B cell (primary cell): ENCODE measurements at regions not wholly inside any gene's neighbourhood (a gene's known extent, or its start where the extent isn't known, plus 50 kb on each side); places are given as distances from the start of the nearest gene placed in this dataset.

Experiments used
- ATAC-seq: fragments of 200-7000 bp; cut with Tn5 transposase; one replicate; pipeline ENCODE4 v1.10.0; 2021; ENCODE audit warnings: low read depth, mild to moderate bottlenecking, moderate number of reproducible peaks, moderate library complexity
- CTCF ChIA-PET: fragments of 350-600 bp; sonication (Branson Sonifier 250); formaldehyde crosslinking; loops from one replicate; lab custom pipeline; 2021; ENCODE audit warnings: antibody characterized with exemption, inconsistent platforms; lab: Charles Lee
- POLR2A ChIA-PET: fragments of 350-600 bp; sonication (Branson Sonifier 250); formaldehyde crosslinking; loops from one replicate; lab custom pipeline; 2021; ENCODE audit warnings: antibody characterized with exemption; lab: Charles Lee
- DNase-seq: peaks from one replicate; pipeline ENCODE4 v3.0.0; 2013
- H2AFZ ChIP-seq: 2 replicates; pipeline ENCODE4 v1.6.1; 2012; ENCODE audit warnings: mild to moderate bottlenecking, low read depth, low read length; ENCODE audit not compliant: insufficient read depth, poor library complexity, severe bottlenecking
- H3K27ac ChIP-seq, 2 donors: 1 replicate in 1 of 2; 2 replicates in 1 of 2; pipeline ENCODE4 v1.5.1; 2012 to 2013; ENCODE audit warnings: low read length in 2 of 2, mild to moderate bottlenecking in 2 of 2, moderate library complexity in 1 of 2
- H3K27me3 ChIP-seq, 4 experiments: fragments of 200-600 bp in 1 of 4; sonication (generic) in 1 of 4; replicated peaks in 1 of 4; 1 replicate in 2 of 4; 2 replicates in 2 of 4; pipeline versions ENCODE4 v1.6.1 to v1.7.0; 2013 to 2016; ENCODE audit warnings: low read length in 3 of 4, mild to moderate bottlenecking in 2 of 4, mixed read lengths in 1 of 4, moderate library complexity in 1 of 4; ENCODE audit not compliant: insufficient read depth in 4 of 4, control insufficient read depth in 3 of 4; ENCODE audit errors: control extremely low read depth in 1 of 4
- H3K36me3 ChIP-seq, 2 experiments: replicated peaks in 1 of 2; 1 replicate in 1 of 2; 2 replicates in 1 of 2; pipeline versions ENCODE4 v1.6.1 to v1.7.1; 2013; ENCODE audit warnings: low read length in 1 of 2; ENCODE audit not compliant: insufficient read depth in 2 of 2, control insufficient read depth in 1 of 2; ENCODE audit errors: control extremely low read depth in 1 of 2, extremely low read depth in 1 of 2
- H3K4me1 ChIP-seq, 2 donors: fragments of 200-600 bp in 1 of 2; sonication (generic) in 1 of 2; 1 replicate in 1 of 2; 2 replicates in 1 of 2; pipeline versions ENCODE4 v1.5.1 to v1.6.1; 2013 to 2017; ENCODE audit warnings: low read length in 2 of 2; ENCODE audit not compliant: control insufficient read depth in 2 of 2, insufficient read depth in 2 of 2
- H3K4me2 ChIP-seq: replicated peaks from 2 replicates; pipeline ENCODE3; 2012; ENCODE audit warnings: mild to moderate bottlenecking, low read depth, low read length; ENCODE audit not compliant: poor library complexity, severe bottlenecking
- H3K4me3 ChIP-seq, 5 experiments: fragments of 200-600 bp in 1 of 5; sonication (generic) in 1 of 5; 1 replicate in 3 of 5; 2 replicates in 2 of 5; pipeline versions ENCODE4 v1.5.1 to v1.7.0; 2011 to 2016; ENCODE audit warnings: low read length in 4 of 5, mild to moderate bottlenecking in 4 of 5, low read depth in 2 of 5, control low read depth in 1 of 5, moderate library complexity in 1 of 5; ENCODE audit not compliant: insufficient read depth in 1 of 5; ENCODE audit errors: control extremely low read depth in 1 of 5, extremely low read depth in 1 of 5
- H3K79me2 ChIP-seq: fragments of 200-600 bp; sonication (generic); one replicate; pipeline ENCODE4 v1.6.0; 2016; ENCODE audit warnings: low read length; ENCODE audit not compliant: control insufficient read depth, insufficient read depth
- H3K9ac ChIP-seq: fragments of 200-600 bp; sonication (generic); 2 replicates; pipeline ENCODE4 v1.6.1; 2017; ENCODE audit warnings: mild to moderate bottlenecking, low read length, moderate library complexity
- H3K9me3 ChIP-seq, 3 donors: one replicate each; pipeline versions ENCODE4 v1.6.1 to v1.7.1; 2013; ENCODE audit warnings: low read length in 2 of 3; ENCODE audit not compliant: control insufficient read depth in 2 of 3, insufficient read depth in 1 of 3; ENCODE audit errors: control extremely low read depth in 1 of 3
- H4K20me1 ChIP-seq: 2 replicates; pipeline ENCODE4 v1.6.0; 2012; ENCODE audit warnings: mild to moderate bottlenecking, low read length; ENCODE audit not compliant: insufficient read depth, control insufficient read depth, poor library complexity, severe bottlenecking
- H3K27ac Mint-ChIP-seq: one replicate; pipeline ENCODE4 v1.8.0; 2021; ENCODE audit warnings: mixed read lengths
- H3K27me3 Mint-ChIP-seq: one replicate; pipeline ENCODE4 v1.8.0; 2021; ENCODE audit warnings: mixed read lengths
- H3K4me1 Mint-ChIP-seq: one replicate; pipeline ENCODE4 v1.8.0; 2021; ENCODE audit warnings: mixed read lengths
- H3K4me3 Mint-ChIP-seq: one replicate; pipeline ENCODE4 v1.8.0; 2021; ENCODE audit warnings: mixed read lengths
- H3K9me3 Mint-ChIP-seq: one replicate; pipeline ENCODE4 v1.8.0; 2022; ENCODE audit warnings: mixed read lengths; ENCODE audit not compliant: insufficient read depth
- EZH2 ChIP-seq: IDR thresholded peaks from 2 replicates; pipeline ENCODE4 v1.6.1; 2012; ENCODE audit warnings: borderline replicate concordance, low read depth, mild to moderate bottlenecking, moderate library complexity, low read length; ENCODE audit not compliant: insufficient read depth, poor library complexity, severe bottlenecking
- WGBS: methylation state at CpG from one replicate; pipeline ENCODE4 v1.1.5; 2013; ENCODE audit warnings: missing lambda C conversion rate; ENCODE audit not compliant: insufficient coverage; 5-methylcytosine and 5-hydroxymethylcytosine counted together
- intact Hi-C: fragments of 100-400 bp; cut with micrococcal nuclease; formaldehyde crosslinking; loops from one replicate; pipeline ENCODE4 v1.10.0; 2022
- TF ChIP-seq, protein P1 (sequence below): fragments of 200-600 bp; IDR thresholded peaks from one replicate; pipeline ENCODE4 v1.8.0; 2022; ENCODE audit warnings: antibody characterized with exemption, mild to moderate bottlenecking

DNA sequence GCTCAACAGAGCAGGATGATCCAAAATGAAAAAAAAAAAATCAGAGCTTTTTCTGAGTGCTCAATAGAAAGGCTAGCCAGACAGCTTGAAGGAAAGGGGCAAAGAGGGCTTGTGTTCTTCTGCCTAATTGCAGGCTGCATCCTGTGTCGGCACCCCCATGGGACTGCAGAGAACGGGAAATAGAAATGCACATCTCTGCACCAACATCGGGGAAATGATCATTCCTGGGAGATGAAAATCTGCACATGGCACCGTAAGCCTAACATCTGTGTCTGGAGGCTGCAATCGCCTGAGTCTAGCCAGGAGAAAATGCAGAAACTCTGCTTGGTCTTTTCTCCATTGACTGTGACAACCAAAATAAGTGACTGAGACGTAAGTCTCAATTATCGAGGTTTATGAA, 243.9 kb downstream of the ICE1 start:
- Histone ChIP-seq H4K20me1 (no peaks in the 10 kb centered on the region), H3K27me3 (no peaks in the 10 kb centered on the region), H3K4me3 (no peak overlapping the region), H3K36me3 (no peaks in the 10 kb centered on the region), H3K27ac (no peak overlapping the region), H3K9me3 (peaks cover 0 to 4% (median 0%) of the 10 kb centered on the region in 3 donors), H3K4me1 (no peaks in the 10 kb centered on the region), H3K4me2 (no peak overlapping the region), H3K79me2 (no peaks in the 10 kb centered on the region), H3K9ac (no peak overlapping the region), H2AFZ (no peak overlapping the region)
- DNase-seq (no peak), ATAC-seq (no peak)
- Mint-ChIP-seq H3K4me1 (no peaks in the 10 kb centered on the region), H3K4me3 (no peak overlapping the region), H3K9me3 (no peaks in the 10 kb centered on the region), H3K27me3 (peaks cover 15% of the 10 kb centered on the region), H3K27ac (no peak overlapping the region)
- 71% methylated on average over 7 of the region's 7 CpGs for WGBS
- CTCF ChIA-PET = no interaction called here
- intact Hi-C loops = no loop called here
- POLR2A ChIA-PET = no interaction called here
- no peak for TF ChIP-seq EZH2
- TF ChIP-seq, protein P1, sequence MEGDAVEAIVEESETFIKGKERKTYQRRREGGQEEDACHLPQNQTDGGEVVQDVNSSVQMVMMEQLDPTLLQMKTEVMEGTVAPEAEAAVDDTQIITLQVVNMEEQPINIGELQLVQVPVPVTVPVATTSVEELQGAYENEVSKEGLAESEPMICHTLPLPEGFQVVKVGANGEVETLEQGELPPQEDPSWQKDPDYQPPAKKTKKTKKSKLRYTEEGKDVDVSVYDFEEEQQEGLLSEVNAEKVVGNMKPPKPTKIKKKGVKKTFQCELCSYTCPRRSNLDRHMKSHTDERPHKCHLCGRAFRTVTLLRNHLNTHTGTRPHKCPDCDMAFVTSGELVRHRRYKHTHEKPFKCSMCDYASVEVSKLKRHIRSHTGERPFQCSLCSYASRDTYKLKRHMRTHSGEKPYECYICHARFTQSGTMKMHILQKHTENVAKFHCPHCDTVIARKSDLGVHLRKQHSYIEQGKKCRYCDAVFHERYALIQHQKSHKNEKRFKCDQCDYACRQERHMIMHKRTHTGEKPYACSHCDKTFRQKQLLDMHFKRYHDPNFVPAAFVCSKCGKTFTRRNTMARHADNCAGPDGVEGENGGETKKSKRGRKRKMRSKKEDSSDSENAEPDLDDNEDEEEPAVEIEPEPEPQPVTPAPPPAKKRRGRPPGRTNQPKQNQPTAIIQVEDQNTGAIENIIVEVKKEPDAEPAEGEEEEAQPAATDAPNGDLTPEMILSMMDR = no peak

DNA sequence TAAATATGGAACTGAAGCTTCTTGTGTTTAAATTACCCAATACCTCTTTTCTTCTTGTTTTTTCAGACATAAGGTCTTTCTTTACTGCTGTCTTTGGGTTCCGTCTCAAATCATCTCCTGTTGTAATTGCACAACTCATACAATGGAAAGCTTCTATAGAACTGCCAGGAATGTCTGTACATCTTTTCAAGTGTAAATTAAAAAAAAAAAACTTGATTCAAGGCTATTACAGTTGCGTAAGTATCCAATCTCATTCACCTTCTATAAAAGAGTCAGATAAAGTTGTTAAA, 243.5 kb downstream of the ICE1 start:
- WGBS = no CpG with 5 or more reads among the region's 2 CpGs
- no peaks in the 10 kb centered on the region for H3K4me1 Mint-ChIP-seq
- CTCF ChIA-PET = no interaction called here

More for the DNA sequence above, 243.5 kb downstream of the ICE1 start:
- intact Hi-C loops = no loop called here
- Mint-ChIP-seq H3K27me3 (peaks cover 18% of the 10 kb centered on the region), H3K4me3 (no peak overlapping the region), H3K27ac (no peak overlapping the region), H3K9me3 (no peaks in the 10 kb centered on the region)
- DNase-seq (no peak), ATAC-seq (no peak)
- Histone ChIP-seq H3K4me3 (no peak overlapping the region), H3K79me2 (no peaks in the 10 kb centered on the region), H4K20me1 (no peaks in the 10 kb centered on the region), H3K36me3 (no peaks in the 10 kb centered on the region), H3K27me3 (no peaks in the 10 kb centered on the region), H2AFZ (no peak overlapping the region), H3K4me2 (no peak overlapping the region), H3K27ac (no peak overlapping the region), H3K9ac (no peak overlapping the region), H3K4me1 (no peaks in the 10 kb centered on the region), H3K9me3 (peaks cover 0 to 4% (median 0%) of the 10 kb centered on the region in 3 donors)
- TF ChIP-seq, protein P1 = no peak
- no peak for TF ChIP-seq EZH2
- POLR2A ChIA-PET = no interaction called here
